A673 (cell line): ENCODE measurements at regions not wholly inside any gene's neighbourhood (a gene's known extent, or its start where the extent isn't known, plus 50 kb on each side); places are given as distances from the start of the nearest gene placed in this dataset.

ENCODE experiments used
- CTCF ChIP-seq: fragments of 300-800, 200-600 bp; sonication (generic); conservative IDR thresholded peaks from 2 replicates; pipeline ENCODE4 v1.5.1; 2017; ENCODE audit warnings: low read depth, mild to moderate bottlenecking, antibody characterized with exemption, low read length, moderate library complexity, mixed read lengths
- EZH2 ChIP-seq: fragments of 200-600 bp; sonication (generic); IDR thresholded peaks from 2 replicates; pipeline ENCODE4 v1.6.1; 2017; ENCODE audit warnings: borderline replicate concordance, low read depth, mild to moderate bottlenecking, mixed read lengths, antibody characterized with exemption, low read length; ENCODE audit not compliant: poor library complexity, severe bottlenecking

- TF ChIP-seq CTCF = no peak
- no peak for TF ChIP-seq EZH2
These were observed 152.9 kb downstream of the RWDD3 start for GRCh38 chr1:95386915-95387314.
